ENCODE measurements at regions not wholly inside any gene's neighbourhood (a gene's known extent, or its start where the extent isn't known, plus 50 kb on each side); places are given as distances from the start of the nearest gene placed in this dataset.

- Histone ChIP-seq H3K4me1 (ENCODE audit: control insufficient read depth, insufficient read depth, low read length, poor library complexity, severe bottlenecking) (no peaks in the 10 kb centered on the region), H3K36me3 (ENCODE audit: control insufficient read depth, insufficient read depth, low read length) (no peaks in the 10 kb centered on the region), H3K9me3 (ENCODE audit: control insufficient read depth, low read length) (no peaks in the 10 kb centered on the region), H3K27me3 (replicated peaks; ENCODE audit: control insufficient read depth, insufficient read depth, low read length, poor library complexity, severe bottlenecking) (peaks cover 2% of the 10 kb centered on the region), H3K4me3 (ENCODE audit: insufficient read depth, low read depth, low read length, poor library complexity, severe bottlenecking) (no peak overlapping the region), H3K27ac (ENCODE audit: insufficient read depth, low read length, poor library complexity, severe bottlenecking) (no peak overlapping the region)
- no peak for DNase-seq
Measured at GRCh38 chrX:125193921-125194320, 125.8 kb upstream of the TEX13C start.

DNA sequence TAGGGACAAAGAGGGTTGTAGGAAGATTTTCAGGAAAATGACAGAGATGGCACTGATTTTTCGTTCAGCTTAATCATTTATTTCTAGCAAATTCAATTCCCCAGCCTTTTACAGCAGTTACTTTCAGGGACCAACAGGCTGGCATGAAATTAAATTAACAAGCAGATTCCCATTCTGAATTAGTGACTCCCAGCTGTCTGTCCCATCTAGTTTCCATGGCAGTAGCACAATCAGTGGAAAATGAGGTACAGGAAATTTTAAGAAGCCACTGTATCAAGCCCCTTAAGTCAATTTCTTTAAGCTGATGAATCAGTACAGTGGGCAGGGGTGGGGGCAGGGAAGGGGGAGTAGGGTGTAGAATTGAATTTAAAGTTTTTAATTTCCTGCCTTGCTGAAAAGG lies 121.1 kb upstream of the TEX13C start:
- Histone ChIP-seq H3K9me3 (ENCODE audit: control insufficient read depth, low read length) (no peaks in the 10 kb centered on the region), H3K36me3 (ENCODE audit: control insufficient read depth, insufficient read depth, low read length) (no peaks in the 10 kb centered on the region), H3K27me3 (replicated peaks; ENCODE audit: control insufficient read depth, insufficient read depth, low read length, poor library complexity, severe bottlenecking) (peaks cover 10% of the 10 kb centered on the region), H3K27ac (ENCODE audit: insufficient read depth, low read length, poor library complexity, severe bottlenecking) (no peak overlapping the region), H3K4me1 (ENCODE audit: control insufficient read depth, insufficient read depth, low read length, poor library complexity, severe bottlenecking) (peaks cover 4% of the 10 kb centered on the region), H3K4me3 (ENCODE audit: insufficient read depth, low read depth, low read length, poor library complexity, severe bottlenecking) (no peak overlapping the region)
- DNase-seq, result no peak

- Histone ChIP-seq H3K4me1 (ENCODE audit: control insufficient read depth, insufficient read depth, low read length, poor library complexity, severe bottlenecking) (peaks cover 4% of the 10 kb centered on the region), H3K27ac (ENCODE audit: insufficient read depth, low read length, poor library complexity, severe bottlenecking) (no peak overlapping the region), H3K9me3 (ENCODE audit: control insufficient read depth, low read length) (no peaks in the 10 kb centered on the region), H3K27me3 (replicated peaks; ENCODE audit: control insufficient read depth, insufficient read depth, low read length, poor library complexity, severe bottlenecking) (peaks cover 13% of the 10 kb centered on the region), H3K4me3 (ENCODE audit: insufficient read depth, low read depth, low read length, poor library complexity, severe bottlenecking) (no peak overlapping the region), H3K36me3 (ENCODE audit: control insufficient read depth, insufficient read depth, low read length) (no peaks in the 10 kb centered on the region)
- DNase-seq, result no peak
Measured at GRCh38 chrX:125202591-125203248, 117.0 kb upstream of the TEX13C start.

GRCh38 chrX:125203365-125203736 lies 116.3 kb upstream of the TEX13C start:
- no peak overlapping the region for H3K4me3 ChIP-seq (ENCODE audit: insufficient read depth, low read depth, low read length, poor library complexity, severe bottlenecking)
- H3K27me3 ChIP-seq (replicated peaks; ENCODE audit: control insufficient read depth, insufficient read depth, low read length, poor library complexity, severe bottlenecking), result peaks cover 12% of the 10 kb centered on the region
- H3K27ac ChIP-seq (ENCODE audit: insufficient read depth, low read length, poor library complexity, severe bottlenecking), result no peak overlapping the region
- no peak for DNase-seq
- no peaks in the 10 kb centered on the region for H3K36me3 ChIP-seq (ENCODE audit: control insufficient read depth, insufficient read depth, low read length)
- H3K9me3 ChIP-seq (ENCODE audit: control insufficient read depth, low read length), result no peaks in the 10 kb centered on the region
- peaks cover 4% of the 10 kb centered on the region for H3K4me1 ChIP-seq (ENCODE audit: control insufficient read depth, insufficient read depth, low read length, poor library complexity, severe bottlenecking)

DNA sequence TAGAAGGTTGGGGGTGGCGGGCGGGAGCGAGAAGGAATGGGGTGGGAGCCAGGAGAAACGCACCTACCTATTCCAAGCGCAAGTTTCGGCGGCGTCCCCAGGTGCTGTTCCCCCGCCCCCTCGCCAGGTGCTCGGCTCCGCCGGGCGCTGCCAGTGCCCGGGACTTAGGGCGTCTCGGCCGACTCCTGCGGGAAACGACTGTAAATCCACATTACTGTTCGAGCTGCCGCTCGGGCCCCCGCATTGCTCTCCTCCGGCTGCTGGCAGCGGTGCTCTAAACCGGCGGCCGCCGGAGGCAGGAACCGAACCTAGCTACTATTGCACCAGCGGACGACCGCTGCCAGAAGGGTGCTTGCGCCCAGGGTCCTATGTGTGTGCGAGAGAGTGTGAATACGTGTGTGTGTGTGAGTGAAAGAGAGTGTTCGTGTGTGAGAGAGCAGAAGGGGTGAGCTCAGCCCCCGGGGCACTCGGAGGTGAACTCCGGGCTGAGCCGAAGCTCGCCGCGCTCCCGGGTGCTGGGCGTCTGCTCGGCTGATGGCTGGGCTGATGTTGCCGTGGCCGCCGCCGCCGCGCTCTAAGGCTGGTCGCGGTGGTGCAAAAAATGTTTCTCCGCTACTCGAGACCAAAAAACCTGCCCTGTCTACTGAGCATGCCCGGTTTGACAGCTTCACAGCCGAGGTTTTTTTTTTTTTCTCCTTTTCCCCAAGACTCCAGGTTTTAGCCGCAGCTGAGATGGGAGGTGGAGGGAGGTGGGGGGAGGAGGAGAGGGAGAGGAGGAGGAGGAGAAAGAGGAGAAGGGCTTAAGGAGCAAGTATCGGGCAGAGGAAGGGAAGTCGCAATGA lies 115.7 kb upstream of the TEX13C start:
- Histone ChIP-seq H3K9me3 (ENCODE audit: control insufficient read depth, low read length) (no peaks in the 10 kb centered on the region), H3K27ac (ENCODE audit: insufficient read depth, low read length, poor library complexity, severe bottlenecking) (no peak overlapping the region), H3K4me1 (ENCODE audit: control insufficient read depth, insufficient read depth, low read length, poor library complexity, severe bottlenecking) (peaks cover 4% of the 10 kb centered on the region), H3K27me3 (replicated peaks; ENCODE audit: control insufficient read depth, insufficient read depth, low read length, poor library complexity, severe bottlenecking) (peaks cover 11% of the 10 kb centered on the region), H3K36me3 (ENCODE audit: control insufficient read depth, insufficient read depth, low read length) (no peaks in the 10 kb centered on the region), H3K4me3 (ENCODE audit: insufficient read depth, low read depth, low read length, poor library complexity, severe bottlenecking) (peak overlapping the region; percentile 17)
- no peak for DNase-seq

DNA sequence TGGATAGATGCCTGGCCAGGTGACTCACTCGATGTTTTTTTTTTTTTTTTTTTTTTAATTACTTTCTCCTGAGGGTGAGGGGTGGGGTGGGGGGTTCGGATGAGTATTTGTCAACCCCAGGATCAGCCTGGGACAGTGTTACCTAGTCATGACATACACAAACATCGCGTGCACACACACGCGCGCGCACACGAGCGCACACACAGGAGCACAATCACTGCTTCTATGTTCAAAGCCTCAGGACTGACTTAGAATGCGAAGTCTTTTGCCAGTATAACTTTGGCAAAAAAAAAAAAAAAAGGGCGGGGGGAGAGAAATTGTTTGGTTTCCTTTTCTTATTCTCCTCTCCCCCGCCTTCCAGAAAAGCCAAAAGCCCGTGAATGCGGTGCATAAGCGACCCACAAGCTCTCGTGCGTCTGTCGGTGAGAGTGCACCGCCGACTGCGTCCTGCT lies 115.0 kb upstream of the TEX13C start:
- no peaks in the 10 kb centered on the region for H3K36me3 ChIP-seq (ENCODE audit: control insufficient read depth, insufficient read depth, low read length)
- H3K4me3 ChIP-seq (ENCODE audit: insufficient read depth, low read depth, low read length, poor library complexity, severe bottlenecking), result peak overlapping the region; percentile 37
- no peaks in the 10 kb centered on the region for H3K9me3 ChIP-seq (ENCODE audit: control insufficient read depth, low read length)
- DNase-seq, result no peak
- peaks cover 4% of the 10 kb centered on the region for H3K4me1 ChIP-seq (ENCODE audit: control insufficient read depth, insufficient read depth, low read length, poor library complexity, severe bottlenecking)
- no peak overlapping the region for H3K27ac ChIP-seq (ENCODE audit: insufficient read depth, low read length, poor library complexity, severe bottlenecking)
- H3K27me3 ChIP-seq (replicated peaks; ENCODE audit: control insufficient read depth, insufficient read depth, low read length, poor library complexity, severe bottlenecking), result peaks cover 11% of the 10 kb centered on the region

- Histone ChIP-seq H3K36me3 (ENCODE audit: control insufficient read depth, insufficient read depth, low read length) (no peaks in the 10 kb centered on the region), H3K4me3 (ENCODE audit: insufficient read depth, low read depth, low read length, poor library complexity, severe bottlenecking) (peak overlapping the region; percentile 37), H3K9me3 (ENCODE audit: control insufficient read depth, low read length) (no peaks in the 10 kb centered on the region), H3K27ac (ENCODE audit: insufficient read depth, low read length, poor library complexity, severe bottlenecking) (no peak overlapping the region), H3K4me1 (ENCODE audit: control insufficient read depth, insufficient read depth, low read length, poor library complexity, severe bottlenecking) (peaks cover 4% of the 10 kb centered on the region), H3K27me3 (replicated peaks; ENCODE audit: control insufficient read depth, insufficient read depth, low read length, poor library complexity, severe bottlenecking) (peaks cover 11% of the 10 kb centered on the region)
- no peak for DNase-seq
Measured at GRCh38 chrX:125205133-125205917, 114.3 kb upstream of the TEX13C start.

GRCh38 chrX:125205918-125206665 lies 113.6 kb upstream of the TEX13C start:
- no peak for DNase-seq
- Histone ChIP-seq H3K36me3 (ENCODE audit: control insufficient read depth, insufficient read depth, low read length) (no peaks in the 10 kb centered on the region), H3K27ac (ENCODE audit: insufficient read depth, low read length, poor library complexity, severe bottlenecking) (no peak overlapping the region), H3K4me3 (ENCODE audit: insufficient read depth, low read depth, low read length, poor library complexity, severe bottlenecking) (peak overlapping the region; percentile 37), H3K27me3 (replicated peaks; ENCODE audit: control insufficient read depth, insufficient read depth, low read length, poor library complexity, severe bottlenecking) (peaks cover 11% of the 10 kb centered on the region), H3K4me1 (ENCODE audit: control insufficient read depth, insufficient read depth, low read length, poor library complexity, severe bottlenecking) (peaks cover 4% of the 10 kb centered on the region), H3K9me3 (ENCODE audit: control insufficient read depth, low read length) (no peaks in the 10 kb centered on the region)

GRCh38 chrX:125210146-125210545 lies 109.5 kb upstream of the TEX13C start:
- H3K36me3 ChIP-seq (ENCODE audit: control insufficient read depth, insufficient read depth, low read length), result no peaks in the 10 kb centered on the region
- no peak overlapping the region for H3K4me3 ChIP-seq (ENCODE audit: insufficient read depth, low read depth, low read length, poor library complexity, severe bottlenecking)
- peaks cover 3% of the 10 kb centered on the region for H3K27me3 ChIP-seq (replicated peaks; ENCODE audit: control insufficient read depth, insufficient read depth, low read length, poor library complexity, severe bottlenecking)
- no peak for DNase-seq
- H3K27ac ChIP-seq (ENCODE audit: insufficient read depth, low read length, poor library complexity, severe bottlenecking), result no peak overlapping the region
- no peaks in the 10 kb centered on the region for H3K4me1 ChIP-seq (ENCODE audit: control insufficient read depth, insufficient read depth, low read length, poor library complexity, severe bottlenecking)
- no peaks in the 10 kb centered on the region for H3K9me3 ChIP-seq (ENCODE audit: control insufficient read depth, low read length)
